ENCODE measurements at regions not wholly inside any gene's neighbourhood (a gene's known extent, or its start where the extent isn't known, plus 50 kb on each side); places are given as distances from the start of the nearest gene placed in this dataset.

DNA sequence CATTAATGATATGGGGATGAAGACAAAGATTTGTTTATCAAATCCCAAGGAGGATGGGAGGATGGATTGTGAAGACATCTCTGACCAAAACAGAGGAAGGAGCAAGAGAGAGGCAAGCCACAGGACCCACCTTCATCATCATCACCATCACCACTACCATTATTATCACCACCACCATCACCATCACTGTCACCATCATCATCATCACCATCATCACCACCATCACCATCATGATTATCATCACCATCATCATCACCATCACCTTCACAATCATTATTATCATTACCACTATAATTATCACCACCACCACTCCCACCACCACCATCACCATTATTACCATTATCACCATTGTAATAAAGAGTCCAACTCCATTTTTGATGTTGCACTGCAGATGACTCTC is 482.5 kb downstream of the PTPRU start:
- no peaks in the 10 kb centered on the region for H3K4me1 ChIP-seq (ENCODE audit: control insufficient read depth in 1 of 2, insufficient read depth in 2 of 2, low read length in 2 of 2)
- no peak for TF ChIP-seq FOSL1 (IDR thresholded peaks at IDR 0.05; ENCODE audit: low read depth)
- no peak for TF ChIP-seq SRF (IDR thresholded peaks at IDR 0.05; ENCODE audit: low read depth)
- TF ChIP-seq, protein P1, sequence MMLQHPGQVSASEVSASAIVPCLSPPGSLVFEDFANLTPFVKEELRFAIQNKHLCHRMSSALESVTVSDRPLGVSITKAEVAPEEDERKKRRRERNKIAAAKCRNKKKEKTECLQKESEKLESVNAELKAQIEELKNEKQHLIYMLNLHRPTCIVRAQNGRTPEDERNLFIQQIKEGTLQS (IDR thresholded peaks at IDR 0.05), result no peak
- TF ChIP-seq, protein P2, sequence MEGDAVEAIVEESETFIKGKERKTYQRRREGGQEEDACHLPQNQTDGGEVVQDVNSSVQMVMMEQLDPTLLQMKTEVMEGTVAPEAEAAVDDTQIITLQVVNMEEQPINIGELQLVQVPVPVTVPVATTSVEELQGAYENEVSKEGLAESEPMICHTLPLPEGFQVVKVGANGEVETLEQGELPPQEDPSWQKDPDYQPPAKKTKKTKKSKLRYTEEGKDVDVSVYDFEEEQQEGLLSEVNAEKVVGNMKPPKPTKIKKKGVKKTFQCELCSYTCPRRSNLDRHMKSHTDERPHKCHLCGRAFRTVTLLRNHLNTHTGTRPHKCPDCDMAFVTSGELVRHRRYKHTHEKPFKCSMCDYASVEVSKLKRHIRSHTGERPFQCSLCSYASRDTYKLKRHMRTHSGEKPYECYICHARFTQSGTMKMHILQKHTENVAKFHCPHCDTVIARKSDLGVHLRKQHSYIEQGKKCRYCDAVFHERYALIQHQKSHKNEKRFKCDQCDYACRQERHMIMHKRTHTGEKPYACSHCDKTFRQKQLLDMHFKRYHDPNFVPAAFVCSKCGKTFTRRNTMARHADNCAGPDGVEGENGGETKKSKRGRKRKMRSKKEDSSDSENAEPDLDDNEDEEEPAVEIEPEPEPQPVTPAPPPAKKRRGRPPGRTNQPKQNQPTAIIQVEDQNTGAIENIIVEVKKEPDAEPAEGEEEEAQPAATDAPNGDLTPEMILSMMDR (IDR thresholded peaks at IDR 0.05 in 2 of 3, conservative IDR thresholded peaks at IDR 0.05 in 1 of 3; ENCODE audit: borderline replicate concordance in 1 of 3, insufficient read depth in 1 of 3, low read depth in 2 of 3, low read length in 2 of 3), result no peak
- no peak for TF ChIP-seq ZNF274 (IDR thresholded peaks at IDR 0.05; ENCODE audit: low read depth, low read length)
- no peak for TF ChIP-seq ELF1 (IDR thresholded peaks at IDR 0.05; ENCODE audit: borderline replicate concordance, low read depth)
- TF ChIP-seq, protein P3, sequence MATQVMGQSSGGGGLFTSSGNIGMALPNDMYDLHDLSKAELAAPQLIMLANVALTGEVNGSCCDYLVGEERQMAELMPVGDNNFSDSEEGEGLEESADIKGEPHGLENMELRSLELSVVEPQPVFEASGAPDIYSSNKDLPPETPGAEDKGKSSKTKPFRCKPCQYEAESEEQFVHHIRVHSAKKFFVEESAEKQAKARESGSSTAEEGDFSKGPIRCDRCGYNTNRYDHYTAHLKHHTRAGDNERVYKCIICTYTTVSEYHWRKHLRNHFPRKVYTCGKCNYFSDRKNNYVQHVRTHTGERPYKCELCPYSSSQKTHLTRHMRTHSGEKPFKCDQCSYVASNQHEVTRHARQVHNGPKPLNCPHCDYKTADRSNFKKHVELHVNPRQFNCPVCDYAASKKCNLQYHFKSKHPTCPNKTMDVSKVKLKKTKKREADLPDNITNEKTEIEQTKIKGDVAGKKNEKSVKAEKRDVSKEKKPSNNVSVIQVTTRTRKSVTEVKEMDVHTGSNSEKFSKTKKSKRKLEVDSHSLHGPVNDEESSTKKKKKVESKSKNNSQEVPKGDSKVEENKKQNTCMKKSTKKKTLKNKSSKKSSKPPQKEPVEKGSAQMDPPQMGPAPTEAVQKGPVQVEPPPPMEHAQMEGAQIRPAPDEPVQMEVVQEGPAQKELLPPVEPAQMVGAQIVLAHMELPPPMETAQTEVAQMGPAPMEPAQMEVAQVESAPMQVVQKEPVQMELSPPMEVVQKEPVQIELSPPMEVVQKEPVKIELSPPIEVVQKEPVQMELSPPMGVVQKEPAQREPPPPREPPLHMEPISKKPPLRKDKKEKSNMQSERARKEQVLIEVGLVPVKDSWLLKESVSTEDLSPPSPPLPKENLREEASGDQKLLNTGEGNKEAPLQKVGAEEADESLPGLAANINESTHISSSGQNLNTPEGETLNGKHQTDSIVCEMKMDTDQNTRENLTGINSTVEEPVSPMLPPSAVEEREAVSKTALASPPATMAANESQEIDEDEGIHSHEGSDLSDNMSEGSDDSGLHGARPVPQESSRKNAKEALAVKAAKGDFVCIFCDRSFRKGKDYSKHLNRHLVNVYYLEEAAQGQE (IDR thresholded peaks at IDR 0.05; ENCODE audit: low read depth), result no peak
- TF ChIP-seq POLR2A (IDR thresholded peaks at IDR 0.05; ENCODE audit: borderline replicate concordance, extremely low read depth, insufficient read depth, insufficient read length), result no peak
- TF ChIP-seq SIN3A (IDR thresholded peaks at IDR 0.05; ENCODE audit: low read depth), result no peak
- no peak for TF ChIP-seq TCF7L2 (IDR thresholded peaks at IDR 0.05; ENCODE audit: borderline replicate concordance, extremely low read depth, insufficient read depth, insufficient read length)
- no peak for TF ChIP-seq YY1 (IDR thresholded peaks at IDR 0.05; ENCODE audit: extremely low read depth, insufficient replicate concordance, low read depth, low read length)
- TF ChIP-seq SP1 (IDR thresholded peaks at IDR 0.05; ENCODE audit: low read depth), result no peak
- TF ChIP-seq EGR1 (IDR thresholded peaks at IDR 0.05; ENCODE audit: low read depth), result no peak
- no peak for TF ChIP-seq JUND (IDR thresholded peaks at IDR 0.05)
- TF ChIP-seq EZH2 (IDR thresholded peaks at IDR 0.05), result no peak
- TF ChIP-seq, protein P4, sequence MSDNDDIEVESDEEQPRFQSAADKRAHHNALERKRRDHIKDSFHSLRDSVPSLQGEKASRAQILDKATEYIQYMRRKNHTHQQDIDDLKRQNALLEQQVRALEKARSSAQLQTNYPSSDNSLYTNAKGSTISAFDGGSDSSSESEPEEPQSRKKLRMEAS (IDR thresholded peaks at IDR 0.05), result no peak
- no peak for TF ChIP-seq RAD21 (IDR thresholded peaks at IDR 0.05; ENCODE audit: low read depth)
- no peak for TF ChIP-seq CEBPB (IDR thresholded peaks at IDR 0.05; ENCODE audit: low read depth)
- no peak for TF ChIP-seq CBX3 (IDR thresholded peaks at IDR 0.05; ENCODE audit: low read depth)
- TF ChIP-seq ZBTB33 (IDR thresholded peaks at IDR 0.05; ENCODE audit: extremely low read depth, insufficient replicate concordance, low read length), result no peak
- no peak overlapping the region for H3K9ac ChIP-seq (ENCODE audit: low read length)
- no peak overlapping the region for H3K4me3 ChIP-seq (replicated peaks in 1 of 2; ENCODE audit: low read depth in 1 of 2, low read length in 2 of 2)
- intact Hi-C loops (cut with micrococcal nuclease), result no loop called here
- H3K36me3 ChIP-seq (ENCODE audit: control insufficient read depth in 1 of 2, insufficient read depth in 2 of 2, low read length in 2 of 2), result no peaks in the 10 kb centered on the region
- CTCF ChIA-PET, result no interaction called here
- DNase-seq (ENCODE audit: low read depth, low spot score), result no peak
- RAD21 ChIA-PET (ENCODE audit: low non-redundant PET in 1 of 2, low total read pairs in 2 of 2, uncharacterized antibody in 2 of 2, unreplicated experiment in 2 of 2), result no interaction called here
- H3K4me2 ChIP-seq (ENCODE audit: low read length), result no peak overlapping the region
- POLR2A ChIA-PET, result no interaction called here
- BruUV-seq (replicated peaks), result no TSS peak
- H3K27me3 ChIP-seq (ENCODE audit: insufficient read depth, low read length), result 0 out of 2 replicates have a peak, but pooled peaks cover 4% of the 10 kb centered on the region
- ATAC-seq, result no peak
- no peaks in the 10 kb centered on the region for H4K20me1 ChIP-seq (ENCODE audit: insufficient read depth)
- no peak overlapping the region for H2AFZ ChIP-seq (ENCODE audit: low read depth, low read length, poor library complexity, severe bottlenecking)
- H3K79me2 ChIP-seq (ENCODE audit: insufficient read depth, low read length), result no peaks in the 10 kb centered on the region
- H3K27ac ChIP-seq (ENCODE audit: low read depth, low read length), result no peak overlapping the region
- no peaks in the 10 kb centered on the region for H3K9me2 ChIP-seq (ENCODE audit: insufficient read depth)
- H3K9me3 ChIP-seq (ENCODE audit: control insufficient read depth in 1 of 2, insufficient read depth in 1 of 2, low read depth in 1 of 2, low read length in 2 of 2), result peaks cover 0 to 6% of the 10 kb centered on the region in 2 experiments; a peak in 2 of 4 replicates

Data from HCT116 (cell line).